NOMO-1 treated with dmso at 0.1 percent for 144 hours (cell line): ENCODE measurements at regions not wholly inside any gene's neighbourhood (a gene's known extent, or its start where the extent isn't known, plus 50 kb on each side); places are given as distances from the start of the nearest gene placed in this dataset.

Source experiments
- DNase-seq: peaks from one replicate; lab custom pipeline; 2025; ENCODE audit not compliant: unreplicated experiment; lab: John Stamatoyannopoulos, UW

- no peak for DNase-seq
Measured at GRCh38 chr4:12884846-12885796, 599.0 kb downstream of the RAB28 start.

DNA sequence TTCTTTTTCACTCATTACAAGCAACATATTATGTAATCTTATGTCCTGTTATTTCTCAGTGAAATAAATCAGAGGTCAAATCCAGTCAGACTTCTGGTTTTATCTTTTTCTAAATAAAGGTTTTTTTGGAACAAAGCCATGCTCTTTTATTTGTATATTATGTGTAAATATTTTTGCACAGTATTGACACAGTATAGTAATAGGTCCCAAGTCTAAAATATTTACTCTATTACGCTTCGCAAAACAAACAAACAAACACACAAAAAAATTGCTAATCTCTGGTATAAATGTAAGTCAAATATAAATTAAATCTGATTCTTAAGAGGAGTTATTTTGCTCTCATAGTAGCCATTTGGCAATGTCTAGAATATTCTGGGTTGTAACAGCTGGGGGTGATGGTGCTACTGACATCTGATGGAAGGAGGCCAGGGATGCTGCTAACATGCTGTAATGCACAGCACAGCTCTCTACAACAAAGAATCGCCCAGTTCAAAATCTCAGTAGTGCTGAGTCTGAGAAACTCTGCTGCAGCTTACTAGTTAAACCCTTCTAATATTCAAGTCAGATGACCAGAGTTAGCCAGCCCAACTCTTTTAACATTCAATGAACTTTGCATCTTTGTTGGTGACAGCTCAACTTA lies 602.1 kb downstream of the RAB28 start:
- DNase-seq: no peak

DNA sequence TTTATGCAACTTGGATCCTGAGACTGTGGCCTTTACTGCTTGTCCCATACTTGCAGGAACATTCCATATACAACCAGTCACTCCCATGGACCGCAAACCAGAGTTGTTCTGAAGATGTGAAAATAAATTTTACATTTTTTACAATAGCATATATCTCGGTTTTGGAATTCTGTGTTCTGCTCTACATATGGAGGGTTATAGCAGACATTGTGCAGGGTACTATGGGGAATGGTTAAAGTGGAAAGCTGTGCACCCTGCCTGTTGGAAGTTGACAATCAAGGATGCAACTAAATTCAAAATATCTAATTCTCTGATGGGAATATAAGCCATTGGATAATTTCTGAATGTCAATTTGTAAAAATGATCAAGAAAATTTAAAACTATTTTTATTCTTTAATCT lies 603.3 kb downstream of the RAB28 start:
- no peak for DNase-seq

DNA sequence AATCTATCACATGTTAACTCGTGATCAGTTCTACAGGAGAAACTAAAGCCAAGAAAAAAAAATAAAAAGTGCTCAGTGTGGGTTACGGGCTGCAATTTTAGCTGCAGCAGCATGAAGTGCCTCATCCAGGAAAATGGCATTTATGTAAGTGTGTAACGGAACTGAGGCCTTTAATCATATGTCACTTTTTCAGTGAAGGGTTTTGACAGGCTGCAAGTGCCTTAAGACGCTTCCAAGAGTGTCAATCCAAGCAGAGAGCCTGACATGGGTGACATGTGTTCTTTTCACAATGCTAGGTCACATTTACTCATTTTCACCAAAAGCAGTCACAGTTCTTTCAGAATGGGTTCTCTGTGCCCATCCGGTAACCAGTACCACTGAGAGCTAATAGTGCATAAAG lies 604.6 kb downstream of the RAB28 start:
- no peak for DNase-seq

DNA sequence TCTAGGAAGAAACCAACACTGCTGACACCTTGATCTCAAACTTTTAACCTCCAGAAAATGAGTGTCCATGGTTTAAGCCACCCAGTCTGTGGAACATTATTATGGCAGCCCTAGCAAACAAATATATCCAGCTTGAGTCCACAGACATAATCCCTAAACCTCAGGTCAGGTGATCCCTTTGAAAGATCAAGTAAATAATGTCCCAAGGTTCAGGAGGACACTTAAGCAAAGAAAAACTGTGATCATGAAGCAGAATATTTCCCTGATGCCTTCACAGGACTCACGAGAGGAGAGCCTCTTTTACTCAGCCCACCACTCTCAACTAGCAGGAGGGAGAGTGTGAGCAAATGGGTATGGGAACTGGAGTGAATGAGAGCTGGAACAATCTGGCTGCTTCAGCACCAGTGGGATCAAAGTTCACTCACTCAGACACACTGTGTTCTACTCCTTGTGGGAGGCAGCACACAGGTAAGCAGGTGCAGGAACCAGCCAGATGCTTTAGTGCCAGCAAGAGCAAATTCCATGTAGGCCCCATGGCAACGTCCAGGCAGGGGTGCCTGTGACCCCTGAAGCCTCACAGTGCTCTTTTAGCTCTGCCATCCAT lies 608.4 kb downstream of the RAB28 start:
- DNase-seq: no peak

DNA sequence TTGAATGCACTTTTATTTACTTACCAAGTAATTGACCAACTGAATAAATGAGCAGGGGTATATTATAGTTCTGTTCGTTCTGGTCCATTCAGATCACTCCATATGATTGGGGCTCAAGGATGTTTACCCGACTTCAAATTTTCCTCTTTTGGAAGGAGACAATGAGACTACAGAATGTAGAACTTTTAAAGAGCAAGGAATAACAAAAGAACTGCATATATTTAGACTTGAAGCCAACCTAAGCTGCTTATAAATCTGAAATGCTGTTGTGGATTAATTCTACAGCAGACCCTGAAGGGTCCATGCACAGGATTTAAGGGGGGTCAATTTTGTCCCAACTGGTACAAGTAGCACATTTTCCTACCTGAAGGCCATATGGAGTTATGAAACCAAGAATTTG lies 610.8 kb downstream of the RAB28 start:
- DNase-seq: no peak

GRCh38 chr4:12861422-12861821 lies 622.7 kb downstream of the RAB28 start:
- no peak for DNase-seq

GRCh38 chr4:12852338-12853307 lies 631.5 kb downstream of the RAB28 start:
- no peak for DNase-seq

- no peak for DNase-seq
Measured at GRCh38 chr4:12846368-12846767, 637.8 kb downstream of the RAB28 start.

- no peak for DNase-seq
Measured at GRCh38 chr4:12844141-12844540, 640.0 kb downstream of the RAB28 start.

- DNase-seq: no peak
Measured at GRCh38 chr4:12827966-12828365, 656.2 kb downstream of the RAB28 start.

GRCh38 chr4:12791536-12791935 lies 692.6 kb downstream of the RAB28 start:
- no peak for DNase-seq

DNA sequence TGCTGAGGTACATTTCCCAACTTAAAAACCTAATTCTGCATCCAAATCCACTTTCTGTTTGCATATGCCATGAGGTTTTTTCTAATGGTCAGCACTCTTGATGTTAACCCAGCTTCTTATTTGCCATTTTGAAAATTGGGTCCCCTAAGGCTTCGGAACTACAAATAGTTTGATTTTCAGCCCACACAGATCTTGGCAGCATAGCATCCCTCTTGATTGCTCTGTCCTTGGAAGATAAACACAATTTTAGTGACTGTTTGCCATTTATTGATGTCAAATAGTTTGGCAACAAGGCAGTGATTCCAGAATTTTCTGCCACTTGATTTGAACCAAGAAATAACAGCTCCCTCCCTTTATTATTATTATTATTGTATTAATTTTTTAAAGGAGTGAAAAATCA lies 696.9 kb downstream of the RAB28 start:
- DNase-seq: no peak

DNA sequence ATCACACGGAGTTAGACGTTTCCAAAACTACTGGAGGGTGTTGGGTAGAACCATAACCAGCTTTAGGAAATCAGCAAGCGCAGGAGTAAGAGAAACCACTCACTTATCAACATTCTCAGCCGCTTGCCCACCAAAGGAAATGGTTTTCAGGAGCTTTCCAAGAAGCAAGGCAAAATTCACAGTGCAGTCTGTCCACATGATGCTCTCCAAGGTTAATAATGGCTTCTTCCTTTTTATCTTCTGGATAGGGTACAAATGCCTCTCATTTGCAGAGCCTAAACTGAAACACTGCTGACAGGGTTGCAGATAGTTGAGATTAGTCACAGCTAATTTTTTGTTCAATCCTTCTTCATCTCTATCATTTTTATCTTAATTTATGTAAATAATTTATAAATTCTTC lies 705.4 kb downstream of the RAB28 start:
- no peak for DNase-seq

DNA sequence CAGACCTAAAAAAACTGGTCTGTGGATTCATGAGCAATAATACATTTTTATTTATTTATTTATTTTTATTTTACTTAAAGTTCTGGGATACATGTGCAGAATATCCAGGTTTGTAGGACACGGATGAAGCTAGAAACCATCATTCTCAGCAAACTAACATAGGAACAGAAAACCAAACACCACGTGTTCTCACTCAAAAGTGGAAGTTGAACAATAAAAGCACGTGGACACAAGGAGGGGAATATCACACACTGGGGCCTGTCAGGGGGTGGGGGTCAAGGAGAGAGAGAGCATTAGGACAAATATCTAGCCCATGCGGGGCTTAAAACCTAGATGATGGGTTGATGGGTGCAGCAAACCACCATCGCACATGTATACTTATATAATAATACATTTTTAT lies 705.9 kb downstream of the RAB28 start:
- DNase-seq: no peak

- no peak for DNase-seq
Measured at GRCh38 chr4:12770351-12770750, 713.8 kb downstream of the RAB28 start.

DNA sequence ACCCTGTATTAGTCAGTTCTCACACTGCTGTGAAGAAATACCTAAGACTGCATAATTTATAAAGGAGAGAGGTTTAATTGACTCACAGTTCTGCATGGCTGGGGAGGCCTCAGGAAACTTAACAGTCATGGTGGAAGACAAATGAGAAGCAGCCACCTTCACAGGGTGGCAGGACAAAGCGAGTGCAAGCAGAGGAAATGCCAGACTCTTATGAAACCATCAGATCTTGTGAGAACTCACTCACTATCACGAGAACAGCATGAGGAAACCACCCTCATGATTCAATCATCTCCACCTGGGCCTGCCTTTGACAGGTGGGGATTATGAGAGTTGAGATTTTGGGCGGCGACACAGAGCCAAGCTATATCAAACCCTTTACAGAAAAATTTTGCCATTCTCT lies 722.4 kb downstream of the RAB28 start:
- DNase-seq: no peak

DNA sequence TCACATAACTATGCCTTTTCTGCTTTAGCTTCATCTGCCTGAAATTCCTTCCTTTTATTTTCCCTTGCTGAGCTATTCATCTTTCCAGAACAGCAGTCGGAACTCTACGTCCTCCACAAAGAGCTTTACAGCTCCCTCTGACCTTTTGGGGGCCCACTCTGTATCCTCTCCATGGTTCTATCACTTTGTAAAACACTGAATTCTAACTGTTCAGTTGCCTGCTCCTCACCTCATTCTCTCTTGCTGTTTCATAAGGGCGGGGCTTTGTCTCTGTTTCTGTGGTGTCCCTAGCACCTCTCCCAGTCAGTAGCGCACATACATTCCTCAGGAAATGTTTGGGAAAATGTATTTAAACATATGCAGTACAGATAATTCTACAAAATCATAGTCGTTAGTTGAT lies 737.0 kb downstream of the RAB28 start:
- DNase-seq: no peak

DNA sequence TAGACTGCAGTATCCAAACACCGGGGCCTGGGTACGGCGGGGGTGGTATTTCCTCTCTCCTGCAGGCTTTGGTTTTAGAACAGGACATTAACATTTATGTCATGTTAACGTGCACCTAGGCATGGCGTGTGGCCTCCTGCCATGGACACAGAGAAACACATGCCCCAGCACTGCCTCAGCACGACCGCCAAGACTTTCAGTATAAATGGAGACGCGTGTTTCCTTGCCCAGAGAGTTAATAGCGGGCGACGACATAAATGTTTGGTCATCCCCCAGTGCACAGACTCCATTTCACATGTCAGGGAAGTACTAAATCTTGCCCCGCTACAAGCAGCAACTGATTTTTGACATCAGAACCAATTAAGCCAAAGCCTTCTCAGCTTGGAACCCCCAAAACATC lies 737.9 kb downstream of the RAB28 start:
- DNase-seq: no peak

GRCh38 chr4:12734586-12734985 lies 749.6 kb downstream of the RAB28 start:
- no peak for DNase-seq

GRCh38 chr4:12729384-12729783 lies 754.8 kb downstream of the RAB28 start:
- no peak for DNase-seq
